CD14-positive monocyte (primary cell): ENCODE measurements at regions not wholly inside any gene's neighbourhood (a gene's known extent, or its start where the extent isn't known, plus 50 kb on each side); places are given as distances from the start of the nearest gene placed in this dataset.
A peak's percentile ranks its signal among the peaks of the same experiment; 100 is the strongest.
"Not testable (repeated sequence)": the region's sequence is repeated elsewhere in the genome, so short reads cannot be mapped to it uniquely, and the experiment has no call there.

Experiments
- DNase-seq, 3 donors: peaks; one replicate each; pipeline ENCODE4 v3.0.0-alpha.2; 2011 to 2022
- H2AFZ ChIP-seq: 2 replicates; pipeline ENCODE4 v1.6.0; 2012; ENCODE audit warnings: mild to moderate bottlenecking, low read depth, low read length, inconsistent platforms; ENCODE audit not compliant: insufficient read depth, poor library complexity, severe bottlenecking
- H3K27ac ChIP-seq, 2 donors: 1 replicate in 1 of 2; 2 replicates in 1 of 2; pipeline ENCODE4 v1.5.1; 2012 to 2013; ENCODE audit warnings: low read length in 2 of 2, control low read depth in 1 of 2, inconsistent platforms in 1 of 2, low read depth in 1 of 2, mild to moderate bottlenecking in 1 of 2
- H3K27me3 ChIP-seq, 2 donors: one replicate each; pipeline versions ENCODE4 v1.6.0 to v1.6.1; 2011 to 2013; ENCODE audit warnings: low read length in 2 of 2; ENCODE audit not compliant: control insufficient read depth in 2 of 2, insufficient read depth in 2 of 2
- H3K36me3 ChIP-seq, 2 donors: replicated peaks in 1 of 2; 1 replicate in 1 of 2; 2 replicates in 1 of 2; pipeline versions ENCODE4 v1.5.1 to v1.6.1; 2012 to 2013; ENCODE audit warnings: low read length in 2 of 2, control low read depth in 1 of 2, inconsistent platforms in 1 of 2, mild to moderate bottlenecking in 1 of 2; ENCODE audit not compliant: insufficient read depth in 2 of 2, control insufficient read depth in 1 of 2
- H3K4me1 ChIP-seq, 2 donors: 1 replicate in 1 of 2; 2 replicates in 1 of 2; pipeline versions ENCODE4 v1.5.1 to v1.6.1; 2012 to 2013; ENCODE audit warnings: low read length in 2 of 2, control low read depth in 1 of 2, inconsistent platforms in 1 of 2, mild to moderate bottlenecking in 1 of 2, moderate library complexity in 1 of 2; ENCODE audit not compliant: insufficient read depth in 2 of 2, control insufficient read depth in 1 of 2
- H3K4me2 ChIP-seq: replicated peaks from 2 replicates; pipeline ENCODE3; 2012; ENCODE audit warnings: low read length, moderate library complexity, mild to moderate bottlenecking; ENCODE audit not compliant: poor library complexity, severe bottlenecking; ENCODE audit errors: extremely low read depth
- H3K4me3 ChIP-seq, 3 experiments: fragments of 200-600 bp in 1 of 3; sonication (generic) in 1 of 3; replicated peaks in 1 of 3; 1 replicate in 2 of 3; 2 replicates in 1 of 3; pipeline ENCODE4 v1.5.1; 2011 to 2013; ENCODE audit warnings: low read length in 3 of 3, mild to moderate bottlenecking in 3 of 3, control low read depth in 2 of 3, low read depth in 2 of 3, inconsistent platforms in 1 of 3, moderate library complexity in 1 of 3
- H3K79me2 ChIP-seq: 2 replicates; pipeline ENCODE4 v1.6.0; 2012; ENCODE audit warnings: mild to moderate bottlenecking, control low read depth, inconsistent platforms, low read length, moderate library complexity; ENCODE audit not compliant: insufficient read depth
- H3K9ac ChIP-seq: 2 replicates; pipeline ENCODE4 v1.6.0; 2017; ENCODE audit warnings: low read length, mild to moderate bottlenecking; ENCODE audit not compliant: insufficient read depth, poor library complexity, severe bottlenecking
- H3K9me3 ChIP-seq, 2 donors: replicated peaks in 1 of 2; 1 replicate in 1 of 2; 2 replicates in 1 of 2; pipeline versions ENCODE4 v1.5.1 to v1.6.1; 2012 to 2013; ENCODE audit warnings: low read length in 2 of 2, control low read depth in 1 of 2; ENCODE audit not compliant: control insufficient read depth in 1 of 2, insufficient read depth in 1 of 2
- H4K20me1 ChIP-seq: 2 replicates; pipeline ENCODE4 v1.6.0; 2012; ENCODE audit warnings: mild to moderate bottlenecking, low read length, control low read depth, moderate library complexity; ENCODE audit not compliant: insufficient read depth
- H3K27ac Mint-ChIP-seq, 7 donors: one replicate each; pipeline ENCODE4 v1.8.0; 2020; ENCODE audit warnings: mild to moderate bottlenecking in 7 of 7, mixed read lengths in 7 of 7, moderate library complexity in 6 of 7, inconsistent platforms in 2 of 7
- H3K27me3 Mint-ChIP-seq, 3 donors: one replicate each; pipeline ENCODE4 v1.8.0; 2021 to 2022; ENCODE audit warnings: low read depth in 3 of 3, mild to moderate bottlenecking in 3 of 3, mixed read lengths in 3 of 3, moderate library complexity in 3 of 3, inconsistent platforms in 1 of 3
- H3K36me3 Mint-ChIP-seq, 2 donors: one replicate each; pipeline ENCODE4 v1.8.0; 2020; ENCODE audit warnings: mixed read lengths in 2 of 2, inconsistent platforms in 1 of 2, mild to moderate bottlenecking in 1 of 2
- H3K4me1 Mint-ChIP-seq: one replicate; pipeline ENCODE4 v1.8.0; 2020; ENCODE audit warnings: mild to moderate bottlenecking, mixed read lengths
- H3K4me3 Mint-ChIP-seq, 2 donors: one replicate each; pipeline ENCODE4 v1.8.0; 2020; ENCODE audit warnings: mild to moderate bottlenecking in 2 of 2, mixed read lengths in 2 of 2, moderate library complexity in 1 of 2
- H3K9me3 Mint-ChIP-seq, 7 donors: one replicate each; pipeline ENCODE4 v1.8.0; 2020 to 2022; ENCODE audit warnings: mixed read lengths in 7 of 7, mild to moderate bottlenecking in 6 of 7, moderate library complexity in 6 of 7, inconsistent platforms in 2 of 7
- CTCF ChIP-seq: fragments of 200-600 bp; IDR thresholded peaks from one replicate; pipeline ENCODE4 v1.8.0; 2022; ENCODE audit warnings: antibody characterized with exemption, mild to moderate bottlenecking
- WGBS: methylation state at CpG from one replicate; pipeline ENCODE4 v1.1.5; 2013; ENCODE audit warnings: missing lambda C conversion rate; ENCODE audit not compliant: insufficient coverage; 5-methylcytosine and 5-hydroxymethylcytosine counted together
- intact Hi-C, 2 donors: fragments of 100-400 bp; cut with micrococcal nuclease; formaldehyde crosslinking; loops; one replicate each; pipeline versions ENCODE4 v1.15.0 to v1.15.1; 2023

DNA sequence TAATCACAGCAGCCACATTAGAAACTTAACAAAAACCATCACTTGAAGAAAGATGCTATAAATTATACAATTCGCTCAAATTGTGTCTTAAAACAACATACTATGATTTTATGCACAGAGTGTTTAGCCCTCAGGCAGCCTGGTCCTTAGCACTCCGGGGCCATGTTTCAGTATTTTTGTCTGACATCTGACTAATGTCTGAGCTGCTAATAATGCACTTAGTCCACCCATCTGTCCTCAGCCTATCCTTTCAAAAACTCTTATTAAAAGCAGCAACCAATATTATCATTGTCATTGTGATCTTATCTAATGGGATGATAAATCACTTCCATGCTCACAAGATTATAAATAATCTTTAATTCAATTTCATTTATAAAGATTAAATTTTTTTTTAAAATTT is 602.7 kb upstream of the FOXG1 start:
- no peak overlapping the region for H3K4me3 Mint-ChIP-seq
- no peak for TF ChIP-seq CTCF
- Histone ChIP-seq H3K79me2 (no peaks in the 10 kb centered on the region), H3K36me3 (no peaks in the 10 kb centered on the region), H4K20me1 (no peaks in the 10 kb centered on the region), H3K4me3 (no peak overlapping the region), H3K4me1 (no peaks in the 10 kb centered on the region), H3K9ac (no peak overlapping the region), H3K27ac (no peak overlapping the region), H2AFZ (no peak overlapping the region), H3K27me3 (no peaks in the 10 kb centered on the region), H3K4me2 (no peak overlapping the region), H3K9me3 (peaks cover 0 to 10% of the 10 kb centered on the region in 2 donors)
- H3K36me3 Mint-ChIP-seq, result no peaks in the 10 kb centered on the region
- peaks cover 0 to 1% (median 0%) of the 10 kb centered on the region in 3 donors for H3K27me3 Mint-ChIP-seq
- 86% methylated on average over 2 of the region's 2 CpGs for WGBS
- H3K4me1 Mint-ChIP-seq, result no peaks in the 10 kb centered on the region
- H3K27ac Mint-ChIP-seq, result no peak overlapping the region
- H3K9me3 Mint-ChIP-seq, result peaks cover 0 to 8% (median 0%) of the 10 kb centered on the region in 7 donors
- no peak for DNase-seq
- intact Hi-C loops, result no loop called here

DNA sequence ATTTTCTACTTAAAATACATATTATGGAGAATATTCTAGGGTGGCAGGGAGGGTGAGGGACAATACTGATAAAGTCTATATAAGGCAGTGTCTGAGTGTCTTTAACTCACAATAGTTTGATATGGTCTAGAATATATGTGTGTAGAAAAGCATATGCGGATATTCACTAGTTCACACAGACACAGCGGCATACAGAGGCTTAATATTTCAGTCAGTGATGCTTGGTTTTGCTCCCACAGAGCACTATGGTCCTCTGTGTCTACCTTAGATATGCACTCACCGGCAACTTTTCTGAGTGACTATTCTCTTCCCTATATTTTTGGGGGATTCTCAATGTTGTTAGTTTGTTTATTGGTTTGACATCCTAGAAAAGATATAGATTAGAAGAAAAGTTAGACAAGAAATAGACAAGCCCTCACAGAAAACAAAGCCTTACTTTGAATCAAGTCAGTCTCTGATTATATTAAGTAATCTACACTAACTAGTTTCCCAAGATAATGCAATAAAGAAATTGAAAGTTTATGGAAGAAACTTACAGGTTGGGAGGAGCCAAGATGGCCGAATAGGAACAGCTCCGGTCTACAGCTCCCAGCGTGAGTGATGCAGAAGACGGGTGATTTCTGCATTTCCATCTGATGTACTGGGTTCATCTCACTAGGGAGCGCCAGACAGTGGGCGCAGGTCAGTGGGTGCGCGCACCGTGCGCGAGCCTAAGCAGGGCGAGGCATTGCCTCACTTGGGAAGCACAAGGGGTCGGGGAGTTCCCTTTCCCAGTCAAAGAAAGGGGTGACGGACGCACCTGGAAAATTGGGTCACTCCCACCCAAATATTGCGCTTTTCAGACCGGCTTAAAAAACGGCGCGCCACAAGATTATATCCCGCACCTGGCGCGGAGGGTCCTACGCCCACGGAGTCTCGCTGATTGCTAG is 578.4 kb upstream of the FOXG1 start:
- H3K4me1 Mint-ChIP-seq, H3K27ac ChIP-seq, H3K4me2 ChIP-seq, H3K9me3 ChIP-seq, H3K27me3 ChIP-seq, H3K36me3 ChIP-seq, DNase-seq, H3K9ac ChIP-seq, H3K4me3 ChIP-seq, H2AFZ ChIP-seq, H3K36me3 Mint-ChIP-seq, H4K20me1 ChIP-seq, H3K79me2 ChIP-seq, H3K4me1 ChIP-seq, intact Hi-C loops, H3K27ac Mint-ChIP-seq, H3K27me3 Mint-ChIP-seq: not testable (repeated sequence)
- H3K4me3 Mint-ChIP-seq, result peak overlapping the region in 1 of 2 donors; percentile 60
- WGBS, result 86% methylated on average over 8 of the region's 29 CpGs
- peaks cover 2 to 18% (median 3%) of the 10 kb centered on the region in 7 donors for H3K9me3 Mint-ChIP-seq
